Fibroblast of lung (primary cell): ENCODE measurements at regions not wholly inside any gene's neighbourhood (a gene's known extent, or its start where the extent isn't known, plus 50 kb on each side); places are given as distances from the start of the nearest gene placed in this dataset.
A peak's percentile ranks its signal among the peaks of the same experiment; 100 is the strongest.

Experiments
- DNase-seq, 2 donors: peaks; one replicate each; pipeline versions ENCODE4 v3.0.0 to v3.0.0-alpha.2; 2010; ENCODE audit warnings: low read depth in 2 of 2
- H2AFZ ChIP-seq: 2 replicates; pipeline ENCODE4 v1.5.1; 2012; ENCODE audit warnings: low read length, control low read depth, inconsistent platforms
- H3K27ac ChIP-seq: 2 replicates; pipeline ENCODE4 v1.5.1; 2011; ENCODE audit warnings: low read length, control low read depth; ENCODE audit not compliant: insufficient read depth
- H3K27me3 ChIP-seq: 2 replicates; pipeline ENCODE4 v1.5.1; 2011; ENCODE audit warnings: mild to moderate bottlenecking, low read length; ENCODE audit not compliant: control insufficient read depth, insufficient read depth
- H3K36me3 ChIP-seq: 2 replicates; pipeline ENCODE4 v1.5.1; 2011; ENCODE audit warnings: low read length; ENCODE audit not compliant: control insufficient read depth, insufficient read depth
- H3K4me1 ChIP-seq: 2 replicates; pipeline ENCODE4 v1.5.1; 2011; ENCODE audit warnings: low read length; ENCODE audit not compliant: control insufficient read depth, insufficient read depth; ENCODE audit errors: extremely low read depth
- H3K4me2 ChIP-seq: 2 replicates; pipeline ENCODE4 v1.5.1; 2011; ENCODE audit warnings: low read length, control low read depth; ENCODE audit not compliant: insufficient read depth; ENCODE audit errors: extremely low read depth
- H3K4me3 ChIP-seq, 4 experiments: fragments of 200-600 bp in 1 of 4; sonication (generic) in 1 of 4; replicated peaks in 1 of 4; 2 replicates each; pipeline ENCODE4 v1.5.1; 2011 to 2016; ENCODE audit warnings: low read length in 4 of 4, low read depth in 3 of 4, mild to moderate bottlenecking in 3 of 4, control low read depth in 2 of 4, inconsistent platforms in 1 of 4, mixed read lengths in 1 of 4; ENCODE audit not compliant: insufficient read depth in 1 of 4; ENCODE audit errors: control extremely low read depth in 1 of 4
- H3K79me2 ChIP-seq: 2 replicates; pipeline ENCODE4 v1.5.1; 2012; ENCODE audit warnings: mild to moderate bottlenecking, low read length, inconsistent platforms; ENCODE audit not compliant: control insufficient read depth, insufficient read depth
- H3K9ac ChIP-seq: 2 replicates; pipeline ENCODE4 v1.5.1; 2011; ENCODE audit warnings: mild to moderate bottlenecking, low read length, control low read depth; ENCODE audit not compliant: insufficient read depth
- H3K9me3 ChIP-seq: 2 replicates; pipeline ENCODE4 v1.5.1; 2012; ENCODE audit warnings: low read depth, low read length; ENCODE audit not compliant: control insufficient read depth, insufficient read depth
- H4K20me1 ChIP-seq: 2 replicates; pipeline ENCODE4 v1.5.1; 2011; ENCODE audit warnings: low read length; ENCODE audit not compliant: control insufficient read depth, insufficient read depth; ENCODE audit errors: extremely low read depth
- EZH2 ChIP-seq: IDR thresholded peaks from 2 replicates; pipeline ENCODE4 v1.5.1; 2012; ENCODE audit warnings: low read length, control low read depth, mild to moderate bottlenecking; ENCODE audit errors: missing control alignments
- TF ChIP-seq, protein P1 (sequence below), 2 donors: IDR thresholded peaks in 1 of 2; conservative IDR thresholded peaks in 1 of 2; 1 replicate in 1 of 2; 2 replicates in 1 of 2; pipeline ENCODE4 v1.5.1; 2011 to 2012; ENCODE audit warnings: low read length in 2 of 2, control low read depth in 1 of 2, inconsistent platforms in 1 of 2, low read depth in 1 of 2, mild to moderate bottlenecking in 1 of 2

DNA sequence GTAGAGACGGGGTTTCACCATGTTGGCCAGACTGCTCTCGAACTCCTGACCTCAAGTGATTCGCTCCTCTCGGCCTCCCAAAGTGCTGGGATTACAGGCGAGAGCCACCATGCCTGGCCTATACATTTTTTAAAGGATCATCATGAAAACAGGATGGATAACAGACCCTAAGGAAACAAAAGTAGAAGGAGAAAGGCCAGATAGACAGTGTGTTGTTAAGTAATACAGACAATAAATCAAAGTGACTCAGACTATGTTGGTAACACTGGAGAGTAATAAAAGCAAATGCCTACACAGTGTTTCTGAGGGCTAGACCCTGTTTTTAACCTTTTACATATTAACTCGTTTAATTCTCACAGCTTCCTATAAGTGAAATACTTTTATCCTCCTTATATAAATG is 133.8 kb upstream of the MCTP2 start:
- TF ChIP-seq, protein P1, sequence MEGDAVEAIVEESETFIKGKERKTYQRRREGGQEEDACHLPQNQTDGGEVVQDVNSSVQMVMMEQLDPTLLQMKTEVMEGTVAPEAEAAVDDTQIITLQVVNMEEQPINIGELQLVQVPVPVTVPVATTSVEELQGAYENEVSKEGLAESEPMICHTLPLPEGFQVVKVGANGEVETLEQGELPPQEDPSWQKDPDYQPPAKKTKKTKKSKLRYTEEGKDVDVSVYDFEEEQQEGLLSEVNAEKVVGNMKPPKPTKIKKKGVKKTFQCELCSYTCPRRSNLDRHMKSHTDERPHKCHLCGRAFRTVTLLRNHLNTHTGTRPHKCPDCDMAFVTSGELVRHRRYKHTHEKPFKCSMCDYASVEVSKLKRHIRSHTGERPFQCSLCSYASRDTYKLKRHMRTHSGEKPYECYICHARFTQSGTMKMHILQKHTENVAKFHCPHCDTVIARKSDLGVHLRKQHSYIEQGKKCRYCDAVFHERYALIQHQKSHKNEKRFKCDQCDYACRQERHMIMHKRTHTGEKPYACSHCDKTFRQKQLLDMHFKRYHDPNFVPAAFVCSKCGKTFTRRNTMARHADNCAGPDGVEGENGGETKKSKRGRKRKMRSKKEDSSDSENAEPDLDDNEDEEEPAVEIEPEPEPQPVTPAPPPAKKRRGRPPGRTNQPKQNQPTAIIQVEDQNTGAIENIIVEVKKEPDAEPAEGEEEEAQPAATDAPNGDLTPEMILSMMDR (conservative IDR thresholded peaks at IDR 0.05 in 1 of 2, IDR thresholded peaks at IDR 0.05 in 1 of 2; ENCODE audit: low read depth in 1 of 2, low read length in 2 of 2), result no peak
- no peak for TF ChIP-seq EZH2
- H4K20me1 ChIP-seq, result no peaks in the 10 kb centered on the region
- no peak overlapping the region for H3K27ac ChIP-seq
- H3K79me2 ChIP-seq, result no peaks in the 10 kb centered on the region
- H3K36me3 ChIP-seq, result no peaks in the 10 kb centered on the region
- no peaks in the 10 kb centered on the region for H3K4me1 ChIP-seq
- H3K4me2 ChIP-seq, result no peak overlapping the region
- no peak overlapping the region for H3K4me3 ChIP-seq
- H2AFZ ChIP-seq, result no peak overlapping the region
- H3K9me3 ChIP-seq, result no peaks in the 10 kb centered on the region
- H3K27me3 ChIP-seq, result no peaks in the 10 kb centered on the region
- peak in 1 of 2 donors; percentile 32 for DNase-seq
- H3K9ac ChIP-seq, result no peak overlapping the region

DNA sequence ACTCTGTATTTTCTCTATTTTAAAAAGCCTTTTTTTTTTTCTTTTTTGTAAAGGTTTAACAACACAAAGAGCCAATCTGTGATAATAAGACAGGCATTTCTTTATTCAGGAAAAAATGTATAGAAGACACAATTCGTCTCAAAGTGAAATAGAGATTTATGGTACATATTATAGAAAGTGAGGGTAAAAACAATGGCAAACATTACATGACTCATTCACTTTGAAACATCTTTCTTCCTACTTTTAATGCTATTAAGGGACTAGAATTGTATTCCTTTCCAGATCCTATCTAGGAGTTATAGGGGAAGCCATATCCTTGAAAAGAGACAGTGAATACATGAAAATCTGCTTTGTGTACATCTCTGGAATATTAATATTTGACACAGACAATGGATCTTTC is 137.1 kb upstream of the MCTP2 start:
- no peaks in the 10 kb centered on the region for H3K9me3 ChIP-seq
- no peaks in the 10 kb centered on the region for H4K20me1 ChIP-seq
- H3K27ac ChIP-seq, result no peak overlapping the region
- H3K4me3 ChIP-seq, result no peak overlapping the region
- no peaks in the 10 kb centered on the region for H3K36me3 ChIP-seq
- no peak overlapping the region for H3K4me2 ChIP-seq
- H2AFZ ChIP-seq, result no peak overlapping the region
- H3K27me3 ChIP-seq, result no peaks in the 10 kb centered on the region
- H3K79me2 ChIP-seq, result no peaks in the 10 kb centered on the region
- no peak for TF ChIP-seq EZH2
- TF ChIP-seq, protein P1 (conservative IDR thresholded peaks at IDR 0.05 in 1 of 2, IDR thresholded peaks at IDR 0.05 in 1 of 2; ENCODE audit: low read depth in 1 of 2, low read length in 2 of 2), result no peak
- H3K9ac ChIP-seq, result no peak overlapping the region
- DNase-seq, result no peak
- H3K4me1 ChIP-seq, result no peaks in the 10 kb centered on the region

DNA sequence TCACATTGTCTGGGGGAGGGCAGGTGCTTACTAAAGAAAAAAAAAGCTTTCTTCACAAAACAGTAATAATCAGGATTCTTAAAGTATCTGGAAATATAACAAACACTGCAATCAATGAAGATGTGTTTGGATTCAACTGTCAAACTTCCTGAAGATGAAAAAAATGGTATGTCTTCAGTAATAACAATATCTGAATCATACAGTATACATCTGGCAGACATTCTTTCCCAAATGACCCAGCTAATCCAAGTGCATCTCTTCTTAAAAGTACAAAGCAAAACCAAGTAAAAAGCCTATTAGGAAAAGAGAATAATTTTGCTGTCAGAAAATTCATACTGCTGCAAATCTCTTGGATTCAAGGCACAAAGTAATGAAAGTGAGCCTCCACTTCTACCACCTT is 145.0 kb upstream of the MCTP2 start:
- no peaks in the 10 kb centered on the region for H3K9me3 ChIP-seq
- H3K79me2 ChIP-seq, result no peaks in the 10 kb centered on the region
- no peak overlapping the region for H2AFZ ChIP-seq
- no peak overlapping the region for H3K4me2 ChIP-seq
- no peaks in the 10 kb centered on the region for H3K4me1 ChIP-seq
- TF ChIP-seq, protein P1 (conservative IDR thresholded peaks at IDR 0.05 in 1 of 2, IDR thresholded peaks at IDR 0.05 in 1 of 2; ENCODE audit: low read depth in 1 of 2, low read length in 2 of 2), result no peak
- no peak for TF ChIP-seq EZH2
- peak; percentile 29 to 51 for DNase-seq
- no peaks in the 10 kb centered on the region for H4K20me1 ChIP-seq
- no peak overlapping the region for H3K27ac ChIP-seq
- no peaks in the 10 kb centered on the region for H3K36me3 ChIP-seq
- H3K9ac ChIP-seq, result no peak overlapping the region
- no peak overlapping the region for H3K4me3 ChIP-seq
- H3K27me3 ChIP-seq, result no peaks in the 10 kb centered on the region
